ENCODE measurements at regions not wholly inside any gene's neighbourhood (a gene's known extent, or its start where the extent isn't known, plus 50 kb on each side); places are given as distances from the start of the nearest gene placed in this dataset.

GRCh38 chr13:67946131-67946530 lies 716.0 kb upstream of the PCDH9 start:
- Histone ChIP-seq H3K4me3 (ENCODE audit: low read depth, low read length) (no peak overlapping the region), H3K27me3 (ENCODE audit: control insufficient read depth, insufficient read depth, low read length) (no peaks in the 10 kb centered on the region), H3K36me3 (ENCODE audit: control insufficient read depth, insufficient read depth, low read length) (no peaks in the 10 kb centered on the region)
- ChIA-PET POLR2A (no interaction called here), CTCF (no interaction called here)
- TF ChIP-seq, protein P1, sequence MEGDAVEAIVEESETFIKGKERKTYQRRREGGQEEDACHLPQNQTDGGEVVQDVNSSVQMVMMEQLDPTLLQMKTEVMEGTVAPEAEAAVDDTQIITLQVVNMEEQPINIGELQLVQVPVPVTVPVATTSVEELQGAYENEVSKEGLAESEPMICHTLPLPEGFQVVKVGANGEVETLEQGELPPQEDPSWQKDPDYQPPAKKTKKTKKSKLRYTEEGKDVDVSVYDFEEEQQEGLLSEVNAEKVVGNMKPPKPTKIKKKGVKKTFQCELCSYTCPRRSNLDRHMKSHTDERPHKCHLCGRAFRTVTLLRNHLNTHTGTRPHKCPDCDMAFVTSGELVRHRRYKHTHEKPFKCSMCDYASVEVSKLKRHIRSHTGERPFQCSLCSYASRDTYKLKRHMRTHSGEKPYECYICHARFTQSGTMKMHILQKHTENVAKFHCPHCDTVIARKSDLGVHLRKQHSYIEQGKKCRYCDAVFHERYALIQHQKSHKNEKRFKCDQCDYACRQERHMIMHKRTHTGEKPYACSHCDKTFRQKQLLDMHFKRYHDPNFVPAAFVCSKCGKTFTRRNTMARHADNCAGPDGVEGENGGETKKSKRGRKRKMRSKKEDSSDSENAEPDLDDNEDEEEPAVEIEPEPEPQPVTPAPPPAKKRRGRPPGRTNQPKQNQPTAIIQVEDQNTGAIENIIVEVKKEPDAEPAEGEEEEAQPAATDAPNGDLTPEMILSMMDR (IDR thresholded peaks at IDR 0.05; ENCODE audit: insufficient read depth, low read depth, low read length) = no peak
- no peak for DNase-seq (ENCODE audit: low read depth)

- DNase-seq (ENCODE audit: low read depth) = no peak
- Histone ChIP-seq H3K27me3 (ENCODE audit: control insufficient read depth, insufficient read depth, low read length) (no peaks in the 10 kb centered on the region), H3K36me3 (ENCODE audit: control insufficient read depth, insufficient read depth, low read length) (no peaks in the 10 kb centered on the region), H3K4me3 (ENCODE audit: low read depth, low read length) (no peak overlapping the region)
- POLR2A ChIA-PET = no interaction called here
- TF ChIP-seq, protein P1 (IDR thresholded peaks at IDR 0.05; ENCODE audit: insufficient read depth, low read depth, low read length) = no peak
- CTCF ChIA-PET = no interaction called here
Observed at GRCh38 chr13:67943116-67943515, 713.0 kb upstream of the PCDH9 start.

GRCh38 chr13:67935626-67936025 lies 705.5 kb upstream of the PCDH9 start:
- POLR2A ChIA-PET = no interaction called here
- TF ChIP-seq, protein P1 (IDR thresholded peaks at IDR 0.05; ENCODE audit: insufficient read depth, low read depth, low read length) = no peak
- H3K4me3 ChIP-seq (ENCODE audit: low read depth, low read length) = no peak overlapping the region
- H3K27me3 ChIP-seq (ENCODE audit: control insufficient read depth, insufficient read depth, low read length) = no peaks in the 10 kb centered on the region
- no peak for DNase-seq (ENCODE audit: low read depth)
- no peaks in the 10 kb centered on the region for H3K36me3 ChIP-seq (ENCODE audit: control insufficient read depth, insufficient read depth, low read length)
- CTCF ChIA-PET = interaction anchor here (0.7 kb wide), 1 partner anchor 17 kb away, joined by 4 read pairs; no protein-coding TSS in a partner anchor

- POLR2A ChIA-PET = no interaction called here
- DNase-seq (ENCODE audit: low read depth) = no peak
- H3K27me3 ChIP-seq (ENCODE audit: control insufficient read depth, insufficient read depth, low read length) = no peaks in the 10 kb centered on the region
- no peaks in the 10 kb centered on the region for H3K36me3 ChIP-seq (ENCODE audit: control insufficient read depth, insufficient read depth, low read length)
- H3K4me3 ChIP-seq (ENCODE audit: low read depth, low read length) = no peak overlapping the region
- TF ChIP-seq, protein P1 (IDR thresholded peaks at IDR 0.05; ENCODE audit: insufficient read depth, low read depth, low read length) = no peak
- CTCF ChIA-PET = interaction anchor here (0.7 kb wide), 1 partner anchor 16 kb away, joined by 4 read pairs; no protein-coding TSS in a partner anchor
Observed at GRCh38 chr13:67934617-67935330, 704.6 kb upstream of the PCDH9 start.

GRCh38 chr13:67932991-67933390 lies 702.9 kb upstream of the PCDH9 start:
- H3K4me3 ChIP-seq (ENCODE audit: low read depth, low read length) = no peak overlapping the region
- H3K36me3 ChIP-seq (ENCODE audit: control insufficient read depth, insufficient read depth, low read length) = no peaks in the 10 kb centered on the region
- ChIA-PET POLR2A (no interaction called here), CTCF (no interaction called here)
- H3K27me3 ChIP-seq (ENCODE audit: control insufficient read depth, insufficient read depth, low read length) = no peaks in the 10 kb centered on the region
- TF ChIP-seq, protein P1 (IDR thresholded peaks at IDR 0.05; ENCODE audit: insufficient read depth, low read depth, low read length) = no peak
- no peak for DNase-seq (ENCODE audit: low read depth)

Data from BJ (cell line).